ENCODE measurements at regions not wholly inside any gene's neighbourhood (a gene's known extent, or its start where the extent isn't known, plus 50 kb on each side); places are given as distances from the start of the nearest gene placed in this dataset.

DNA sequence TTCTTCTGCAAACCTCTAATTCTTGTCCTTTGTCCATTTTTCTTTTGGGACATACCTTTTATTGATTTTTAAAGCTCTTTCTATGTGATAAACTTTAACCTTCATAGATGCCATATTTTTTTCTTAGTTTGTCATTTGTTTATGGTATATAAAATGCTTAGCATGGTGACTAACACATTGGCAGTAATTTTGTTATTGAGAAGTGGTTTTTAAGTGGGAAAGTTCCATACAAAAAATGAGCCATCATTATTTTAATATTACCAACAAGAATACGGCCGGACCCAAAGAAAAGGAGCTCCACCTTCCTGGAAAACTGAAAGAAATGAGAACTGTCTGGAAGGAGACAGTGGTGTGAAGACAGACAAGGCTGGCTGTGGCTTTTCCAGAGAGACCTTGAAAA is 270.1 kb upstream of the SIX2 start:
- DNase-seq: no peak
- Histone ChIP-seq H3K36me3 (ENCODE audit: low read depth, missing control alignments) (no peaks in the 10 kb centered on the region), H3K4me3 (no peak overlapping the region), H3K27me3 (no peaks in the 10 kb centered on the region), H3K27ac (no peak overlapping the region), H3K9me3 (no peaks in the 10 kb centered on the region), H3K4me1 (no peaks in the 10 kb centered on the region)
- TF ChIP-seq CTCF (IDR thresholded peaks at IDR 0.05) (no peak), POLR2A (IDR thresholded peaks at IDR 0.05) (no peak)
- 88 to 90% methylated on average over 2 of the region's 2 CpGs for WGBS, 2 donors
- intact Hi-C loops (cut with DNase I; ENCODE audit: low total_unique reads): no loop called here

DNA sequence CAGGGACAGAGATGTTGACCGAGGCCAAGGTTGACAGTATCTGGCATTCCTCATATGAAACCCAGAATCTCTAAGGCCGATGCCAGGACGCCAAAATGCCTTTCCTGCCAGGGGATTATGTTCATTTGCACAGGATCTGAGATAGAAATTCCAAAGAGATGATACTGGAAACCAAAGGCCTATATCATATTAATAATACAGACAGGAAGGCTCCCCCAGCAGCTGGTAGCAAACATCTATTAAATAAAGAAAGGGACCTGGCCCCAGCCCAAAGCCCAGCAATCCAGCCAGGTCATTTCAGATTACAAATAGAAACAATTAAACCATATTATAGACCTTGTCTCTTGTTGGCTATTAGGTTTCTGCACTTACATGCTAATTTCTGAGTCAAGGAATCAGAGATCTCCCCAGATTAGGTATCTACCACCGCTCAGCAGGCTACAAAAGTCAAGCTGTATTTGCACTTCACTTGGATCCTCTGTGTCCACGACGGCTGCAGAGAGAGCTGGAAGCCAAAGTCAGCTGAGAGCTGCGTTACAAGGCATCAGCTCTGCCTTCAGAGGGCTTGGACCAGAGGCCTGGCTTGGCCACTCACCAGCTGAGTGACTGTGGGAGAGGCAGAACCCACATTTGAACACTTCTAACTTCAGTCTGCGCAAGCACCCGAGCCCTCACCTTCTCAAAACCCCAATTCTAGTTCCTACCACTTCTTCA is 269.3 kb upstream of the SIX2 start:
- H3K9me3 ChIP-seq: no peaks in the 10 kb centered on the region
- no peaks in the 10 kb centered on the region for H3K36me3 ChIP-seq (ENCODE audit: low read depth, missing control alignments)
- intact Hi-C loops (cut with DNase I; ENCODE audit: low total_unique reads): no loop called here
- TF ChIP-seq POLR2A (IDR thresholded peaks at IDR 0.05): no peak
- no peak for TF ChIP-seq CTCF (IDR thresholded peaks at IDR 0.05)
- DNase-seq: no peak
- no peaks in the 10 kb centered on the region for H3K4me1 ChIP-seq
- no peak overlapping the region for H3K27ac ChIP-seq
- H3K4me3 ChIP-seq: no peak overlapping the region
- WGBS, 2 donors: 74 to 82% methylated on average over 9 of the region's 9 CpGs
- H3K27me3 ChIP-seq: no peaks in the 10 kb centered on the region

- H3K4me1 ChIP-seq: no peaks in the 10 kb centered on the region
- no peaks in the 10 kb centered on the region for H3K27me3 ChIP-seq
- TF ChIP-seq CTCF (IDR thresholded peaks at IDR 0.05) (no peak), POLR2A (IDR thresholded peaks at IDR 0.05) (no peak)
- no peaks in the 10 kb centered on the region for H3K36me3 ChIP-seq (ENCODE audit: low read depth, missing control alignments)
- intact Hi-C loops (cut with DNase I; ENCODE audit: low total_unique reads): no loop called here
- H3K4me3 ChIP-seq: no peak overlapping the region
- no peak overlapping the region for H3K27ac ChIP-seq
- no peak for DNase-seq
- H3K9me3 ChIP-seq: no peaks in the 10 kb centered on the region
- 84% methylated on average over 4 of the region's 4 CpGs for WGBS, 2 donors
Measured at GRCh38 chr2:45276914-45277313, 267.7 kb upstream of the SIX2 start.

- no peak overlapping the region for H3K4me3 ChIP-seq
- no peaks in the 10 kb centered on the region for H3K36me3 ChIP-seq (ENCODE audit: low read depth, missing control alignments)
- TF ChIP-seq POLR2A (IDR thresholded peaks at IDR 0.05): no peak
- TF ChIP-seq CTCF (IDR thresholded peaks at IDR 0.05): no peak
- no peak overlapping the region for H3K27ac ChIP-seq
- no peaks in the 10 kb centered on the region for H3K27me3 ChIP-seq
- 90 to 94% methylated on average over 1 of the region's 1 CpG for WGBS, 2 donors
- no peaks in the 10 kb centered on the region for H3K9me3 ChIP-seq
- H3K4me1 ChIP-seq: no peaks in the 10 kb centered on the region
- intact Hi-C loops (cut with DNase I; ENCODE audit: low total_unique reads): no loop called here
- DNase-seq: no peak
Measured at GRCh38 chr2:45275806-45276205, 266.6 kb upstream of the SIX2 start.

- no peak overlapping the region for H3K27ac ChIP-seq
- no peak overlapping the region for H3K4me3 ChIP-seq
- H3K36me3 ChIP-seq (ENCODE audit: low read depth, missing control alignments): no peaks in the 10 kb centered on the region
Measured at GRCh38 chr2:45275242-45275805, 266.1 kb upstream of the SIX2 start.

More at GRCh38 chr2:45275242-45275805, 266.1 kb upstream of the SIX2 start:
- TF ChIP-seq POLR2A (IDR thresholded peaks at IDR 0.05) (no peak), CTCF (IDR thresholded peaks at IDR 0.05) (no peak)
- Histone ChIP-seq H3K4me1 (no peaks in the 10 kb centered on the region), H3K9me3 (no peaks in the 10 kb centered on the region), H3K27me3 (no peaks in the 10 kb centered on the region)
- intact Hi-C loops (cut with DNase I; ENCODE audit: low total_unique reads): no loop called here
- WGBS, 2 donors: 89 to 95% methylated on average over 4 of the region's 4 CpGs
- no peak for DNase-seq

All from testis (tissue), 2 donors.